ELR (cell line): ENCODE measurements at regions not wholly inside any gene's neighbourhood (a gene's known extent, or its start where the extent isn't known, plus 50 kb on each side); places are given as distances from the start of the nearest gene placed in this dataset.

Source experiments
- DNase-seq: peaks from one replicate; pipeline ENCODE4 v3.0.0-alpha.2; 2015; ENCODE audit warnings: low read depth

- DNase-seq: no peak
Observed at GRCh38 chr4:157964463-157964862, 208.4 kb downstream of the GASK1B start.

GRCh38 chr4:157961229-157961990 is 211.4 kb downstream of the GASK1B start:
- no peak for DNase-seq

- DNase-seq: no peak
Observed at GRCh38 chr4:157957905-157958304, 214.9 kb downstream of the GASK1B start.

GRCh38 chr4:157942017-157942416 is 230.8 kb downstream of the GASK1B start:
- DNase-seq: no peak

- no peak for DNase-seq
Observed at GRCh38 chr4:157934151-157934550, 238.7 kb downstream of the GASK1B start.

GRCh38 chr4:157932936-157933335 is 239.9 kb downstream of the GASK1B start:
- no peak for DNase-seq

GRCh38 chr4:157929486-157929885 is 243.3 kb downstream of the GASK1B start:
- no peak for DNase-seq

GRCh38 chr4:157918036-157918832 is 254.6 kb downstream of the GASK1B start:
- DNase-seq: no peak

- no peak for DNase-seq
Observed at GRCh38 chr4:157912212-157912611, 260.6 kb downstream of the GASK1B start.

- DNase-seq: no peak
Observed at GRCh38 chr4:157911662-157912061, 261.2 kb downstream of the GASK1B start.

- DNase-seq: no peak
Observed at GRCh38 chr4:157908691-157909090, 264.1 kb downstream of the GASK1B start.

- no peak for DNase-seq
Observed at GRCh38 chr4:157908031-157908430, 264.8 kb downstream of the GASK1B start.

GRCh38 chr4:157907226-157907946 is 265.4 kb downstream of the GASK1B start:
- no peak for DNase-seq

- DNase-seq: peak; percentile 15
Observed at GRCh38 chr4:157898836-157899605, 273.8 kb downstream of the GASK1B start.

GRCh38 chr4:157897855-157898370 is 274.9 kb downstream of the GASK1B start:
- no peak for DNase-seq

GRCh38 chr4:157896726-157897125 is 276.1 kb downstream of the GASK1B start:
- no peak for DNase-seq

GRCh38 chr4:157895205-157895604 is 277.6 kb downstream of the GASK1B start:
- DNase-seq: no peak

- no peak for DNase-seq
Observed at GRCh38 chr4:157889788-157890187, 283.0 kb downstream of the GASK1B start.

GRCh38 chr4:157888281-157888680 is 284.5 kb downstream of the GASK1B start:
- DNase-seq: no peak

- no peak for DNase-seq
Observed at GRCh38 chr4:157887316-157887715, 285.5 kb downstream of the GASK1B start.

- DNase-seq: no peak
Observed at GRCh38 chr4:157886645-157887044, 286.2 kb downstream of the GASK1B start.

- DNase-seq: no peak
Observed at GRCh38 chr4:157885811-157886210, 287.0 kb downstream of the GASK1B start.
